OCI-LY1 (cell line): ENCODE measurements at regions not wholly inside any gene's neighbourhood (a gene's known extent, or its start where the extent isn't known, plus 50 kb on each side); places are given as distances from the start of the nearest gene placed in this dataset.

Experiments used
- H2AFZ ChIP-seq: fragments of 200-600 bp; sonication (generic), shearing (Covaris generic); 2 replicates; pipeline ENCODE4 v1.6.0; 2014; ENCODE audit warnings: antibody characterized with exemption, mild to moderate bottlenecking, low read length
- H3F3A ChIP-seq: fragments of 200-600 bp; sonication (generic), shearing (Covaris generic); 2 replicates; pipeline ENCODE4 v1.6.0; 2014; ENCODE audit warnings: mild to moderate bottlenecking, antibody characterized with exemption, low read length, moderate library complexity; ENCODE audit not compliant: insufficient read depth
- H3K27ac ChIP-seq: fragments of 200-600 bp; sonication (generic); 2 replicates; pipeline ENCODE4 v1.5.1; 2014; ENCODE audit warnings: low read length, mixed run types, mild to moderate bottlenecking, low read depth; ENCODE audit not compliant: poor library complexity, severe bottlenecking
- H3K27me3 ChIP-seq: fragments of 200-600 bp; sonication (generic); 2 replicates; pipeline ENCODE4 v1.6.0; 2014; ENCODE audit warnings: antibody characterized with exemption, mild to moderate bottlenecking, low read length, moderate library complexity; ENCODE audit not compliant: insufficient read depth
- H3K36me3 ChIP-seq: fragments of 200-600 bp; sonication (generic); 2 replicates; pipeline ENCODE4 v1.6.1; 2014; ENCODE audit warnings: mild to moderate bottlenecking, antibody characterized with exemption, low read length, moderate library complexity, mixed read lengths; ENCODE audit not compliant: insufficient read depth
- H3K4me1 ChIP-seq: fragments of 200-600 bp; sonication (generic); 2 replicates; pipeline ENCODE4 v1.5.1; 2014; ENCODE audit warnings: mild to moderate bottlenecking, low read length, moderate library complexity; ENCODE audit not compliant: insufficient read depth, severe bottlenecking
- H3K4me2 ChIP-seq: fragments of 200-600 bp; sonication (generic), shearing (Covaris generic); 2 replicates; pipeline ENCODE4 v1.6.1; 2014; ENCODE audit warnings: low read length
- H3K4me3 ChIP-seq: fragments of 200-600 bp; sonication (generic); 2 replicates; pipeline ENCODE4 v1.5.1; 2014; ENCODE audit warnings: low read length, low read depth, mild to moderate bottlenecking, mixed read lengths; ENCODE audit not compliant: poor library complexity, severe bottlenecking
- H3K79me2 ChIP-seq: fragments of 200-600 bp; shearing (Covaris generic); 2 replicates; pipeline ENCODE4 v1.6.1; 2016; ENCODE audit warnings: mixed run types, low read length, mixed read lengths; ENCODE audit not compliant: insufficient read depth
- H3K9ac ChIP-seq: fragments of 200-600 bp; sonication (generic), shearing (Covaris generic); 2 replicates; pipeline ENCODE4 v1.6.1; 2014; ENCODE audit warnings: mild to moderate bottlenecking, low read length, mixed read lengths
- H3K9me2 ChIP-seq: fragments of 200-600 bp; sonication (generic), shearing (Covaris generic); 2 replicates; pipeline ENCODE4 v1.6.1; 2014; ENCODE audit warnings: low read depth, mild to moderate bottlenecking, low read length, mixed read lengths
- H3K9me3 ChIP-seq: fragments of 200-600 bp; shearing (Covaris generic); 2 replicates; pipeline ENCODE4 v1.6.1; 2014; ENCODE audit warnings: low read length, mixed read lengths
- H4K20me1 ChIP-seq: fragments of 200-600 bp; sonication (generic), shearing (Covaris generic); 2 replicates; pipeline ENCODE4 v1.6.0; 2016; ENCODE audit warnings: mild to moderate bottlenecking, low read length; ENCODE audit not compliant: insufficient read depth
- CTCF ChIP-seq: fragments of 200-600 bp; sonication (generic), shearing (Covaris generic); IDR thresholded peaks from 2 replicates; pipeline ENCODE4 v1.5.1; 2017; ENCODE audit warnings: mild to moderate bottlenecking, antibody characterized with exemption, low read length, moderate library complexity, mixed read lengths
- EZH2 ChIP-seq: fragments of 200-600 bp; sonication (generic), shearing (Covaris generic); IDR thresholded peaks from 2 replicates; pipeline ENCODE4 v1.8.0; 2017; ENCODE audit warnings: borderline replicate concordance, mixed run types, mild to moderate bottlenecking, antibody characterized with exemption, low read length, moderate library complexity, mixed read lengths

- Histone ChIP-seq H3K9ac (no peak overlapping the region), H3K27ac (no peak overlapping the region), H3K9me2 (no peaks in the 10 kb centered on the region), H3K36me3 (no peaks in the 10 kb centered on the region), H3K27me3 (no peaks in the 10 kb centered on the region), H3K9me3 (no peaks in the 10 kb centered on the region), H3F3A (no peaks in the 10 kb centered on the region), H3K4me3 (no peak overlapping the region), H4K20me1 (no peaks in the 10 kb centered on the region), H2AFZ (no peak overlapping the region), H3K4me1 (no peaks in the 10 kb centered on the region), H3K79me2 (no peaks in the 10 kb centered on the region), H3K4me2 (no peak overlapping the region)
- TF ChIP-seq EZH2 (no peak), CTCF (no peak)
These were observed 121.5 kb upstream of the RAG2 start for GRCh38 chr11:36719358-36720107.

GRCh38 chr11:36718451-36718850, 120.4 kb upstream of the RAG2 start:
- H3K4me2 ChIP-seq = no peak overlapping the region
- TF ChIP-seq CTCF = no peak
- TF ChIP-seq EZH2 = no peak
- H3K4me3 ChIP-seq = no peak overlapping the region

GRCh38 chr11:36713715-36714114, 115.7 kb upstream of the RAG2 start:
- H3K9me2 ChIP-seq = no peaks in the 10 kb centered on the region
- no peak overlapping the region for H3K27ac ChIP-seq
- no peaks in the 10 kb centered on the region for H3K9me3 ChIP-seq
- no peaks in the 10 kb centered on the region; the same call in 1 of the 2 replicates for H3K27me3 ChIP-seq
- no peak for TF ChIP-seq EZH2
- no peak for TF ChIP-seq CTCF
- H3K4me2 ChIP-seq = no peak overlapping the region
- no peaks in the 10 kb centered on the region for H3K79me2 ChIP-seq
- no peaks in the 10 kb centered on the region for H4K20me1 ChIP-seq
- H3K4me1 ChIP-seq = no peaks in the 10 kb centered on the region
- no peak overlapping the region for H3K4me3 ChIP-seq
- H3F3A ChIP-seq = no peaks in the 10 kb centered on the region
- H3K36me3 ChIP-seq = no peaks in the 10 kb centered on the region
- no peak overlapping the region for H2AFZ ChIP-seq
- H3K9ac ChIP-seq = no peak overlapping the region

More at GRCh38 chr11:36718451-36718850, 120.4 kb upstream of the RAG2 start:
- H3K36me3 ChIP-seq = no peaks in the 10 kb centered on the region
- H3K9me2 ChIP-seq = no peaks in the 10 kb centered on the region
- no peak overlapping the region for H2AFZ ChIP-seq
- H3K79me2 ChIP-seq = no peaks in the 10 kb centered on the region
- H3K4me1 ChIP-seq = no peaks in the 10 kb centered on the region
- H4K20me1 ChIP-seq = no peaks in the 10 kb centered on the region
- H3K27ac ChIP-seq = no peak overlapping the region
- no peaks in the 10 kb centered on the region for H3K9me3 ChIP-seq
- no peaks in the 10 kb centered on the region; the same call in 1 of the 2 replicates for H3K27me3 ChIP-seq
- no peaks in the 10 kb centered on the region for H3F3A ChIP-seq
- no peak overlapping the region for H3K9ac ChIP-seq
